Stimulated activated CD4-positive, alpha-beta T cell treated with anti-CD3 and anti-CD28 coated beads, Interleukin-2, amount 100 ng/mL, for 48 hours (primary cell): ENCODE measurements at regions not wholly inside any gene's neighbourhood (a gene's known extent, or its start where the extent isn't known, plus 50 kb on each side); places are given as distances from the start of the nearest gene placed in this dataset.
A peak's percentile ranks its signal among the peaks of the same experiment; 100 is the strongest.

Source experiments
- DNase-seq, 2 donors: peaks; one replicate each; pipeline ENCODE4 v3.0.0-alpha.2; 2020

- DNase-seq = no peak
Measured at GRCh38 chr5:57825031-57825686, 342.5 kb upstream of the ACTBL2 start.

DNA sequence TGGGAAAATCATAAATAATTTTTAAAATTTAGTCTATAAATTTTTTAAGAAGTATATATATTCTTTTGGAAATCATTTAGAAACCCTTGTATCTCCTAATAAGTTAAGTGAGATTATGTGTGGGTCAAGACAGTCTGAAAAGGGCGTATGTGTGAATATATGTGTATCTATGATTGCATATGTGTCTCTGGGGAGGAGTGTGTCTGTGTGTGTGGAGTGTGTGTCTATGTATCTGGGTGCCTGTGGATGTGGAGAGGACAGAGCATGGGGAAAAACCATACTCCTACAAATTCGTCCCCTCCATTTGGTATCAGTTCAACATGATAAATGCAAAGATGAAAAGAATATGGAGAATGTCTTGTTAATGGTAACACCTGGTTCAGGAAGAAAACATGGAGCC lies 342.0 kb upstream of the ACTBL2 start:
- DNase-seq = no peak

GRCh38 chr5:57824047-57824446 lies 341.4 kb upstream of the ACTBL2 start:
- DNase-seq = no peak

- no peak for DNase-seq
Measured at GRCh38 chr5:57822651-57823050, 340.0 kb upstream of the ACTBL2 start.

DNA sequence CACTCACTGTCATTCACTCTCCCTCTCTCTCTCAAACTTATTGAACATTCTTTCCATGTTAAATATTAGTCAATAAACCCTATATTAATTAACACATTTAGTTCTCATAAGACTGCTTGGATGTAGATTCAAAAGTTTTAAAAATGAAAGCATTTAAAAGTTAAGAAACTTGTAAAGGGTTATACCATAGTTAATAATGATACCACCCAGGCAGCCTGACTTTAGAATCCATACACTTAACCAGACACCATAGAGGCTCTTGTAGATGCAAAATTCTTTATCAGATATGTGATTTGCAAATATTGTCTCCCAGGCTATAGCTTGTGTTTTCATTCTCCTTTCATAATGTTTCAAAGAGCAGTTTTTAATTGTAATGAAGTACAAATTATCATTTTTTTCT lies 335.8 kb upstream of the ACTBL2 start:
- no peak for DNase-seq

- no peak for DNase-seq
Measured at GRCh38 chr5:57817924-57818323, 335.3 kb upstream of the ACTBL2 start.

- DNase-seq = no peak
Measured at GRCh38 chr5:57817001-57817453, 334.4 kb upstream of the ACTBL2 start.

DNA sequence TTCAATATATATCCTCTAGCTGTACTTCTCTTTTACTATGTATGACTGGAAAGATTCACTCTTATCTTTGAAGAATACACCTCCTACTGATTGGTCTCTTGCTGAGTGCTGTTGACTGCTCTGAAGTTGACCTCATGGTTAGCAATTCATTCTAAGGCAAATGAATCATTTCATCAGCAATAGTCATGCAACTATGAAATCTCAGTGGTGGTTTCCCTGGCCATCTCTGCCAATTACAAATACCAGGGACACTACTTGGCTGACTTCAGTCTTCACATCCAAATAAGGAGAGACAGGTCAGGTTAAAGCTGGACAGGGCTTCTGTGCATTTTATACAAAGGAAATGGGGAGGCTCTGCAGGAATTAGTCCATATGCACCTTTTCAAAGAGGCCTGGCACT lies 333.5 kb upstream of the ACTBL2 start:
- no peak for DNase-seq

GRCh38 chr5:57805732-57806131 lies 323.1 kb upstream of the ACTBL2 start:
- DNase-seq = no peak

DNA sequence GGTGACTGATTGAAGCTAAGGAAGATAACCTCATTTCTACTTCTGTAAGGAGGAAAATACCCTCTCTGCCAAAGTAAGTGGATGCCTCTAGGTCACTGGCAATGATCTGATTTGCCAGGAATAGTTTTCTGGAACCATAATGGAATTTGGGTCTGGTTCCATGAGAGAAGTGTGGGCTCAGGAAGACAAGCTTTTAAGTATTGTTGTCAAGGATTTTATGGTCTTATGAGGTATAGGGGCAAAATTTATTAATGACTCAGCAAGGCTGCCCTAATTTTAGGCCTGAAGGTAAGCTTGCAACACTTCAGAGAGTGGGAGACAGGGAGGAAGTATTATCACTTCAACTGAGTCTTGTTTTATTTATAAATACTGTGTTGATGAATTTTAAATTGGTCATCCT lies 322.6 kb upstream of the ACTBL2 start:
- DNase-seq = no peak

DNA sequence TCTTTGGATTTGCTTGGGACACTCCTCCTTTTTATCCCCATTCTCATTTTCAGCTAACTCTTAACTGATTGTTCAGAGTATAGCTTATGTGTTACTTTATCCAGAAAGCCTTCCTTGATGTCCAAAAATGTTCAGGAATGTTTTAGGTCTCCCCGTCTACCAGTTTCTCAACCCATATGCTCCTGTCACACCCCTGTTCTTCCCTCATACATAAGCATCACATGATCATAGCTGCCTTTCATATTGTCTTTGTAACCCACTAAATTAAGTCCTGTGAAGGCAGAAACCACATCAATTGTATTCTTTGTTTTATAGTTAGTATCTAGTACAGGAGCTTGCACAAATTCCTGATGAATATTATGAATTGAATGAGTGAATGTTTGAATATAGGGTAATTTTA lies 321.9 kb upstream of the ACTBL2 start:
- no peak for DNase-seq

DNA sequence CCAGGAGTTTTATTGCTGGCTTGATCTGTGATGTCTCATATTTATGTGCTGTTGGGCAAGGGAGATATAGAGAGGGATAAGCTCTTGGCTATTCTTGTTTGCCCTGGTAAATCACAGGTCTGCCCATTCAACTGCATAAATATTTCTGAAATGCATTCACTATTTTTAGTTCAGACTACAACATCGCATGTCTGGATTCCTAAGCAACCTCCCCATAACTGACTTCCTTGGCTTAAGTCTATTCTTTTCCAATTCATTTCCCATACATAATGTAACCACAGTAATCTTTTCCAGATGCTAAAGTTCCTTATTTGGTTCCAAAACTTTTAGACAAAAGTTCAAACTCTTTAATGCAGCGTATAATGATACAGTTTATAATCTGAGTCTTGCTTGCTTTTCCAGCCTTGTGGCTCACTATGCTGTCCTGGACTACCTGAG lies 321.4 kb upstream of the ACTBL2 start:
- no peak for DNase-seq

DNA sequence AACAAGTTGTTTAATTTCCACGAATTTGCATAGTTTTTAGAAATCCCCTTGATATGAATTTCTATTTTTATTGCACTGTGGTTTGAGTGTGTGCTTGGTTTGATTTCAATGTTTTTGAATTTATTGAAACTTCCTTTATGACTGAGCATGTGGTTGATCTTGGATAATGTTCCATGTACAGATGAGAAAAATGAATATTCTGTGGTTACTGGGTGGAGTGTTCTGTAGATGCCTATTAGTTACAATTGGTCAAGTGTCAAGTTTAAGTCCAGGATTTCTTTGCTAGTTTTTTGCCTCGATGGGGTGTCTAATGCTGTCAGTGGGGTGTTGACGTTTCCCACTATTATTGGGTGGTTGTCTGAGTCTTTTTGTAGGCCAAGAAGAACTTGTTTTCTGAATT lies 319.5 kb upstream of the ACTBL2 start:
- DNase-seq = no peak

DNA sequence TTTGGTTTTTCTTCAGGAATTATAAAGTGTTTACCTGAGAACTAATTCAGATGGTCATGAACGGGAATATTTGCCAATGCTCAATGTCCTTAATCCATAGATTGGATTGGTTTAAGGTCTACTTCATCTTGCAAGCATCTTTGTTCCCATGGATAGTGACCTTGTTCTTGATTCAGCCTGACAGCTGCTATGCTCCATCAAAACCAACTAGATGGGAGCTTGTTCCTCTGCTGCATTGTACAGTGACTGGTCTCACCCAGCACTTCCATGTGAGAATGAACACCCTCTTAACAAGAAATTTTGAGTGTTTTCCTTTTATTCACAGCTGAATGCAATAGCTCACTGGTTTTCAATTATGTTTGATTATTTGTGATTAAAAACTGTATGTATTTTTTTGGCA lies 312.6 kb upstream of the ACTBL2 start:
- no peak for DNase-seq

- DNase-seq = no peak
Measured at GRCh38 chr5:57791875-57792274, 309.3 kb upstream of the ACTBL2 start.

GRCh38 chr5:57785946-57786345 lies 303.3 kb upstream of the ACTBL2 start:
- DNase-seq = no peak

DNA sequence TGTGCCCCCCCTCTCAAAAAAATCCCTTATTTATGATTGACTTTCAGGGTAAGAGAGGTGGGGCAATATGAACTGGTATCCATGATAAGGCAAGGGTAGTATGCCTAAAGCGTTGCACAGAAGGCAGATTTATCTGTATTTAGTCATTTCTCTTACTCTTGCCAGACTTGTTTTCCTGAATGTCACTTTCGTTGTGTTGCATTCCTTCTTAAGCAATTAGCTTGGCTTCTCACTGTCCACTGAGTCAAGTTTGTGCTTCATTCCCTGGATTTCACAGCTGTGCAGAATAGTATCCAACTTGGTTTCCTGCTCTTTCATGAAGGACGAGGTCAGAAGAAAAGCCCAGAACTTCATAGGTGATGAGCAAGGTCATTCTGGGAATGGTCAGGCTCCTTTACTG lies 301.5 kb upstream of the ACTBL2 start:
- no peak for DNase-seq

DNA sequence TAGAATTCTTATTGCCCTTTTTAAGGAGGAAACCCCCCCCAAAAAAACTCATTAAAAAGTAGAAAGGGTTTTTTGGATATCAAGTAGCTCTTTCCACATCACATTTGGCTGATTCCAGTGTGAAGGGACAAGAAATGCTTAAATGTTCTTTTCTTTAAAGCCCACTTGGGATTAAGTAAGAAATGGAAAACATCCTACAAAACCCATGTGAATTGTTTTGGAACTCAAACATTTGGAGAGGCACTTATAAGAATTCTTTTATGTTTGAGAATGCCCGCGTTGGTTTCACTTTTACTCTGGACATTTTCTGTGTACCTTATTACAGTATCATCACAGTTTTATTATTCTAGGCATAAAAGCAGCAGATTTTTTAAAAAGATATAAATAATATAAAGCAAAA lies 301.1 kb upstream of the ACTBL2 start:
- no peak for DNase-seq

DNA sequence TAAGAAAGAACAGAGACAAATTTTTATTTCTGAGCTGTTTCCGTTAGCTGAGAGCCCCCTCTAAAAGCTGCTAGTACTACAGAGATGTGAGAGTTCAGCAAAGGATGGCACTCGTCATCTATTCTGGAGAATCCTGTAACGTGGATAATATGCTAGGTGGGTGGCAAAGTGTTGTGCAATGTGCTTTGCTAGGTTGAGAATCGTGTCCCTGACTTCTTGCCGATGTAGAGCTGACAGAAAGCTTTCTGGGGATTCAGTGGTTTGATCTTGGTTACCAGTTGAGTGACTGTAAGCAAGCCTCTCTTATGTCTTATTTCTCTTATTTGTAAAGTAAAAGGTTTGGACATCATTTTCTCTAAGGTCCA lies 298.3 kb upstream of the ACTBL2 start:
- DNase-seq = no peak

GRCh38 chr5:57780306-57780960 lies 297.8 kb upstream of the ACTBL2 start:
- DNase-seq = no peak

GRCh38 chr5:57779383-57780223 lies 297.0 kb upstream of the ACTBL2 start:
- peak in 1 of 2 donors; percentile 13 for DNase-seq

- no peak for DNase-seq
Measured at GRCh38 chr5:57778501-57779091, 296.0 kb upstream of the ACTBL2 start.

GRCh38 chr5:57777174-57777581 lies 294.6 kb upstream of the ACTBL2 start:
- DNase-seq = no peak

GRCh38 chr5:57776035-57776434 lies 293.4 kb upstream of the ACTBL2 start:
- DNase-seq = no peak
